Suprapubic skin (tissue), 3 donors: ENCODE measurements at regions not wholly inside any gene's neighbourhood (a gene's known extent, or its start where the extent isn't known, plus 50 kb on each side); places are given as distances from the start of the nearest gene placed in this dataset.

Experiments
- EP300 ChIP-seq: sonication (generic); formaldehyde crosslinking; IDR thresholded peaks from one replicate; pipeline ENCODE4 v1.6.1; 2017; ENCODE audit warnings: antibody characterized with exemption
- POLR2A ChIP-seq, 2 donors: fragments of 450-650 bp; IDR thresholded peaks; one replicate each; pipeline ENCODE4 v1.6.1; 2017; ENCODE audit warnings: antibody characterized with exemption in 2 of 2, mild to moderate bottlenecking in 2 of 2, moderate library complexity in 2 of 2
- TF ChIP-seq, protein P1 (sequence below), 2 donors: fragments of 200-600 bp in 1 of 2; fragments of 450-650 bp in 1 of 2; sonication (generic) in 1 of 2; IDR thresholded peaks; one replicate each; pipeline ENCODE4 v1.5.1; 2016 to 2019; ENCODE audit warnings: antibody characterized with exemption in 2 of 2, mild to moderate bottlenecking in 1 of 2, moderate library complexity in 1 of 2

DNA sequence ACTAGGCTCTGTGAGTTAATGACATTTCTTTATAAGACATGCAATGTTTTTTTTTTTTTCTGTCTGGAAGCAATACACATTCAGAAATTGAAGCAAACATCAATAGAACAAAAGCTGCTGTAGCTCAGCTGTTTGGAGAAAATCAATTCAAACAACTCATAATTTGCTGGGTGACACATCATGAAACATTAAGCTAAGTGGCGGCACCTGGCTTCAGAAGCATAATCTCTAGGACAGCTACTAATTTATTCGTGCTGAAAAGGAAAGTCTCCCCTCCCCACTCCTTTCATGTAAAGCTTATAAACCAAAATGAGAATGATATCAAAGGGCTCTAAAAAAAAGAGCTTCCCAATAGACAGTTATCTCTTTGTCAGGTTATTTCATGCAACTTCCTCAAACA is 73.9 kb downstream of the LUZP4 start:
- TF ChIP-seq, protein P1, sequence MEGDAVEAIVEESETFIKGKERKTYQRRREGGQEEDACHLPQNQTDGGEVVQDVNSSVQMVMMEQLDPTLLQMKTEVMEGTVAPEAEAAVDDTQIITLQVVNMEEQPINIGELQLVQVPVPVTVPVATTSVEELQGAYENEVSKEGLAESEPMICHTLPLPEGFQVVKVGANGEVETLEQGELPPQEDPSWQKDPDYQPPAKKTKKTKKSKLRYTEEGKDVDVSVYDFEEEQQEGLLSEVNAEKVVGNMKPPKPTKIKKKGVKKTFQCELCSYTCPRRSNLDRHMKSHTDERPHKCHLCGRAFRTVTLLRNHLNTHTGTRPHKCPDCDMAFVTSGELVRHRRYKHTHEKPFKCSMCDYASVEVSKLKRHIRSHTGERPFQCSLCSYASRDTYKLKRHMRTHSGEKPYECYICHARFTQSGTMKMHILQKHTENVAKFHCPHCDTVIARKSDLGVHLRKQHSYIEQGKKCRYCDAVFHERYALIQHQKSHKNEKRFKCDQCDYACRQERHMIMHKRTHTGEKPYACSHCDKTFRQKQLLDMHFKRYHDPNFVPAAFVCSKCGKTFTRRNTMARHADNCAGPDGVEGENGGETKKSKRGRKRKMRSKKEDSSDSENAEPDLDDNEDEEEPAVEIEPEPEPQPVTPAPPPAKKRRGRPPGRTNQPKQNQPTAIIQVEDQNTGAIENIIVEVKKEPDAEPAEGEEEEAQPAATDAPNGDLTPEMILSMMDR (IDR thresholded peaks at IDR 0.05) = no peak
- no peak for TF ChIP-seq POLR2A (IDR thresholded peaks at IDR 0.05)
- no peak for TF ChIP-seq EP300
